NCI-H82 treated with DMSO at 0.1 percent for 48 hours (cell line): ENCODE measurements at regions not wholly inside any gene's neighbourhood (a gene's known extent, or its start where the extent isn't known, plus 50 kb on each side); places are given as distances from the start of the nearest gene placed in this dataset.

Experiments used
- DNase-seq: peaks from one replicate; lab custom pipeline; 2025; ENCODE audit not compliant: unreplicated experiment; lab: John Stamatoyannopoulos, UW

DNA sequence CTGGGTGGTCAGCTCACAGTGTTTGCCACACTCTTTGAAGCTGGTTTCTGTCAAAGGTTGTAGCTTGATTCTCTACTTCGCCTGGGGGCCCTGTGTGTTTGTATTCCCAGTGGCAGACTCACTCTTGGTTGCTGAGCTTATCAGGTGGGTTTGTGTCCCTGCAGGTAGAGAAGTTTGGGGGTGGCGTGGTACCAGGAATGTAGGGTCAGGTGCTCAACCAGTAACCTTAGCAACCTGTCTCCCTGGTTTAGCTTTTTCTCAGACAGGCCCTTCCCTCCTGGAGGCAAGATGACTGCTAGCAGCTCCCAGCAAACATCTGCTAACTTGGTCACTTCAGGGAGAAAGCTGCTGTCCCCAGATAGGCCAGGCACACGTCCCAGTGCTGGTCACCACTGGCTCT lies 352.2 kb downstream of the AACS start:
- DNase-seq = no peak

- DNase-seq = no peak
These were observed 353.8 kb downstream of the AACS start for GRCh38 chr12:125418902-125419564.

GRCh38 chr12:125424909-125425308 lies 359.7 kb downstream of the AACS start:
- DNase-seq = no peak

DNA sequence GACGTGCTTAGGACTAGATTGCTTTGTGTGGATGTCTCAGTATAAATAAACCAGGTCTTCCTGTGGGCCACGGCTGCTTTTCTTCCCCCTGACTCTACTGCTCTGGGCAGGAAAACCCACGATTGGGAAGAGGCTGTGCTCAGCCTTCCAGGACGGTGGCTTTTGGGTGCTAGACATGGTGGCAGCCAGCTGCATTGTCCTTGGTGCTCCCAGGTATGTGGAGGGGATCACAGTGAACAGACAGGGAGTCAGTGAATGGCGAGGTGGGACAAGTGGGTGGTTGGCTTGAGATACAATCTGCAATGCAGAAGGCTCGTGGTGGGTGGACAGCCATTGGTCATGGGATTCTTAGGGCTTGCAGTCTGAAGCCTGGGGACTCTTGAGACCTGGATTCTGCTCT lies 366.3 kb downstream of the AACS start:
- DNase-seq = no peak

DNA sequence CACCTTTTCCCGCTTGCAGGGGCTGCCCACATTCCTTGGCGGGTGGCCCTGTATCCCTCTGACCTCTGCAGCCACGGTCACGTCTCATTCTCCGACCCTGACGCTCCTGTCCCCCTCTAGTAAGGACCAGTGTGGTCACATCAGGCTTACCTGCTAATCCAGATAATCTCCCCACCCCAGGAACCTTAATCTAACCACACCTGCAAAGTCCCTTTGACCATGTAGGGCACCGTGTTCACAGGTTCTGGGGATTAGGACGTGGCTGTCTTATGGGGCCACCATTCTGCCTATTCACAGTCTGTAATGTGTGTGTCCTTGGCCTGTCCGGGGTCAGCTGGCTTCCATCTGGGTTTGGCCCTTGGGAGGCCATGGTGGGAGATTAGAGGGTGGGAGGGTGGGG lies 368.9 kb downstream of the AACS start:
- DNase-seq = no peak

GRCh38 chr12:125434936-125435443 lies 369.8 kb downstream of the AACS start:
- no peak for DNase-seq

DNA sequence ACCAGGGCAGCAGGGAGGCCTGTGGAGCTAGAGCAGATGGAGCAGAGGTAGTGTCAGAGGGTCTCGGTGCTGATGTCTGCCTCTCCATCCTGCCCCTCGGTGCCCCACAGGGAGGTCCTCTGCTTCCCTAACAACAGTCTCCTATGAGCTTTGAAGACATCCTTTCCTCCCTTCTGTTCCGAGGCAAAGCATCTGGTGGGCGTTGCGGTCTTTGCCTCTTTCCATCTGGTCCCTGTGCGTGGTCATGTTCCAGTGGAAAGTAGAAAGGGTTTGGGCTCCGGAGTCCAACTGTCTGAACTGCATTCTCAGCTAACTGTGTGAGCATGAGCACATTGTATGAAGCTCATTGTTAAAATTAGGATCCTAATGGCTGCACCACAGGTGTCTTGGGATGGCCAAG lies 370.6 kb downstream of the AACS start:
- DNase-seq = no peak

DNA sequence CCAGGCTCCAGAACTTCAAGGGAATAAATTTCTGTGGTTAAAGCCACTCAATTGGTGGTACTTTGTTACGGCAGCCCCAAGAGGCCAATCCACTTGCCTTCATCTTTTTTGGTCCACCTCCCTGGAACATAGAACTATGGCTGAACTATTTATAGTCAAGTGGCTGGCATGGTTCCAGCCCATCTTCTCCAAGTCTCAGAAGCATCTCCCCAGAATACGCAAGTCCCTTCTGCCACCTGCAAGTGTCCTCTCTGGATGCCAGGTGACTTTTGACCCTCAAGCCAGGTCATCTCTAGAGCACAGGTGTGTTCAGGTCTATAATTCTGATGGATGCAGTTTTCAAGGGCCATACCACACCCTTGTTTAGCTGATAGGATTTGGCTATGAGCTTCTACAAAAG lies 371.5 kb downstream of the AACS start:
- no peak for DNase-seq

DNA sequence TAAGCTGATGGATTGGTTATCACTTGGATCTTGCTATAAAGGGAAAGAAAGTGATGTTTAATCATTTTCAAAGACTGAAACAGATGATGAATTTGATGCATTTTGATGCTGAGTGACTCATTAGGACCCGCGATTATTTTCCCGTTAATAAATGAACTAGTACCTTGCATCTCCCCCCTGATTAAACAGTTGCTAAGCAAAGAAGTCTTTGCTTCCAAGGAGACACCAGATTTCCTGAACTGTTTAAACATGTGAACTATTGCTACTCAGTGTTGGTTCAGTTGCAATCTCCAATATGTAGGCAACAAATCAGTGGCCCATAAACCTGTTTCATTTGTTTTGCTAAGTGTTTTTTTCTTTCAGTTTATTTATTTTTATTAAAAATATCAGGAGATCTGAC lies 375.2 kb downstream of the AACS start:
- no peak for DNase-seq

- DNase-seq = no peak
These were observed 378.1 kb downstream of the AACS start for GRCh38 chr12:125443341-125443740.

- no peak for DNase-seq
These were observed 386.2 kb downstream of the AACS start for GRCh38 chr12:125451408-125451807.

GRCh38 chr12:125453751-125454150 lies 388.5 kb downstream of the AACS start:
- DNase-seq = no peak

- DNase-seq = no peak
These were observed 389.1 kb downstream of the AACS start for GRCh38 chr12:125454291-125454690.

DNA sequence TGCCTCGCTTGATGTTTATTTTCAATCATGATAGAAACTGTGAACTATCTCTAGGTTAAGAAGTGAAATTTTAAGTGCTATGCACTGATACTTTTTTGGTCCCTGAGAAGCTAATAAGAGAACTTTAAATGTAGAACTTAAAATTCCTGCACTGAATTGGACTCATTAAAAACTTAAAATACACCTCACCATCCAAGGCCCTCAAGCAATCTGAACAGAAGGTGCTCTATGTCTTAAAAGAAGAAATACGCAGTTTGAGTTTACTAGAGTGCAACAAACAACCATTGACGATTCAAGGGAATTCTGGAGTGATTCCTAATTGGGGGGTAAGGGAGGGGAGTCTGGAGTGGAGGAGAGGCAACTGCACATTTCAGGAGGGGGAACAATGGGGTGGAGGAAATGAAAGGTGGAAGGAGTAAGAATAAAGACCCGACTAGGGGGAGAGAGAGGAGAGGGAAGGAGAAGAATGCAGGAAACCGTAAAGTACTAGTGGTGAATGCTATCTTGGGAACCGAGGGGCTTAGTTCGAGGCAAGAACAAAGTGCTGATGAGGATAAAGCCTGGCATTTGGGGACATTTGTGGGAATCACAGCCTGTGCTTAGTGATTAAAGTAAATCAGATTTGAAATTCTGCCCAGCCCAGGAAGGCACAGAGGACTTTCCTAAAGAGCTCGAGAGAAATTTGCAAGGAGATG lies 389.7 kb downstream of the AACS start:
- no peak for DNase-seq

DNA sequence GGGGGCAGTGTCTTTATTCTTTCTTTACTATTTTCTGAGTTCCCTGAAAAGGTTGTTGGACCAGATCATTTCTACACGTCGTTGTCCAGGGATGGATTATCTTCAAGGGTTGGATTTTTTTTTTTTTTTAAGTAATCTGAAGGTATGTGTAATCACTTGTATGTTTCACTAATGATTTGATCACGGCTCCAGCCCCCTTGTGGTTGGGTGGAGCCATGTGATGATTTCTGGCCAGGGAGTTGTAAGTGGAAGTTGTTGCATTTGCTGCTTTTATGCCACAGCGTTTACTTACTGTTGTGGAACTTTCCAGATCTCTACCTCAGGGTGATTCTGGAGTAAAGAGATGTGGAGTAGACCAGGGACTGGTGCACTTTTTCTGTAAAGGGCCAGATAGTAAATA lies 390.3 kb downstream of the AACS start:
- no peak for DNase-seq

- DNase-seq = no peak
These were observed 393.5 kb downstream of the AACS start for GRCh38 chr12:125458552-125459268.

DNA sequence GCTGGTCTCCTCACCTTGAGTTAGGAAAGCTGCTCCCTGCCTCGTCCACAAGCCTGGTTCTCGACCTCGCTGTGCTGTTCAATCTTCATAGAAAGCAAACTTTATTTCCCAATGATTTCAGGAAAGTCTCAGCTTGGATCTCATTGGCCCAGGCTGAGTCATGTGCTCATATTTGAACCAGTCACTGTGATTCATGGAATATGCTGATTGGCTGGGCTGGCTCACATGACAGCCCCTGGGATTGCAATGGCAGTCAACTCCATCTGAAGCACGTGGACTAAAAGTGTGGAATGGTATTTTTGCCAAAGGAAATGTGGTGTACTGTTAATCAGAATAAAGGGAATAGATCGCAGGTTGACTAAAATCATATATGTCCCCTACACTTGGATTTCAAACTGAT lies 396.6 kb downstream of the AACS start:
- no peak for DNase-seq

GRCh38 chr12:125463386-125463785 lies 398.2 kb downstream of the AACS start:
- DNase-seq = no peak

GRCh38 chr12:125467363-125467762 lies 402.1 kb downstream of the AACS start:
- DNase-seq = no peak

- DNase-seq = no peak
These were observed 404.4 kb downstream of the AACS start for GRCh38 chr12:125469683-125470082.

GRCh38 chr12:125470838-125471783 lies 405.9 kb downstream of the AACS start:
- DNase-seq = no peak
